A673 (cell line): ENCODE measurements at regions not wholly inside any gene's neighbourhood (a gene's known extent, or its start where the extent isn't known, plus 50 kb on each side); places are given as distances from the start of the nearest gene placed in this dataset.

Experiments
- CTCF ChIP-seq: fragments of 300-800, 200-600 bp; sonication (generic); conservative IDR thresholded peaks from 2 replicates; pipeline ENCODE4 v1.5.1; 2017; ENCODE audit warnings: low read depth, mild to moderate bottlenecking, antibody characterized with exemption, low read length, moderate library complexity, mixed read lengths
- EZH2 ChIP-seq: fragments of 200-600 bp; sonication (generic); IDR thresholded peaks from 2 replicates; pipeline ENCODE4 v1.6.1; 2017; ENCODE audit warnings: borderline replicate concordance, low read depth, mild to moderate bottlenecking, mixed read lengths, antibody characterized with exemption, low read length; ENCODE audit not compliant: poor library complexity, severe bottlenecking

- TF ChIP-seq CTCF (no peak), EZH2 (no peak)
These were observed 476.7 kb upstream of the EPHA7 start for GRCh38 chr6:93896081-93896480.
